Astrocyte (in vitro differentiated cells and primary cell): ENCODE measurements at regions not wholly inside any gene's neighbourhood (a gene's known extent, or its start where the extent isn't known, plus 50 kb on each side); places are given as distances from the start of the nearest gene placed in this dataset.
A peak's percentile ranks its signal among the peaks of the same experiment; 100 is the strongest.

Source experiments
- DNase-seq: peaks from one replicate; pipeline ENCODE4 v3.0.0-alpha.2; 2010; ENCODE audit warnings: low read depth
- FAIRE-seq: peaks from 2 replicates; lab custom pipeline; 2011; peaks lifted over from hg19 to GRCh38; lab: Jason Lieb, UNC
- H2AFZ ChIP-seq: 2 replicates; pipeline ENCODE4 v1.6.0; 2012; ENCODE audit warnings: low read depth, low read length, inconsistent platforms
- H3K27ac ChIP-seq: 2 replicates; pipeline ENCODE4 v1.5.1; 2011; ENCODE audit warnings: low read depth, low read length, inconsistent platforms
- H3K27me3 ChIP-seq: 2 replicates; pipeline ENCODE4 v1.6.0; 2011; ENCODE audit warnings: low read length, inconsistent platforms; ENCODE audit not compliant: insufficient read depth
- H3K36me3 ChIP-seq: 2 replicates; pipeline ENCODE4 v1.5.1; 2011; ENCODE audit warnings: low read length, inconsistent platforms; ENCODE audit not compliant: insufficient read depth
- H3K4me1 ChIP-seq: 2 replicates; pipeline ENCODE4 v1.5.1; 2011; ENCODE audit warnings: low read length, inconsistent platforms; ENCODE audit not compliant: insufficient read depth
- H3K4me2 ChIP-seq: 2 replicates; pipeline ENCODE4 v1.6.0; 2012; ENCODE audit warnings: low read length, inconsistent platforms
- H3K4me3 ChIP-seq: 2 replicates; pipeline ENCODE4 v1.5.1; 2011; ENCODE audit warnings: low read depth, mild to moderate bottlenecking, low read length, inconsistent platforms; ENCODE audit not compliant: insufficient read depth
- H3K79me2 ChIP-seq: 2 replicates; pipeline ENCODE4 v1.6.0; 2012; ENCODE audit warnings: mild to moderate bottlenecking, low read length, inconsistent platforms; ENCODE audit not compliant: insufficient read depth
- H3K9ac ChIP-seq: 2 replicates; pipeline ENCODE4 v1.6.0; 2012; ENCODE audit warnings: mild to moderate bottlenecking, low read length, inconsistent platforms
- H3K9me3 ChIP-seq: 2 replicates; pipeline ENCODE4 v1.5.1; 2012; ENCODE audit warnings: low read depth, mild to moderate bottlenecking, low read length, inconsistent platforms; ENCODE audit not compliant: insufficient read depth
- H4K20me1 ChIP-seq: 2 replicates; pipeline ENCODE4 v1.6.0; 2012; ENCODE audit warnings: low read length, inconsistent platforms; ENCODE audit not compliant: insufficient read depth
- H3K27ac Mint-ChIP-seq: one replicate; pipeline ENCODE4 v1.8.0; 2021; ENCODE audit warnings: mild to moderate bottlenecking, mixed read lengths; ENCODE audit not compliant: unreplicated experiment
- H3K27me3 Mint-ChIP-seq: one replicate; pipeline ENCODE4 v1.8.0; 2021; ENCODE audit warnings: low read depth, mixed read lengths; ENCODE audit not compliant: unreplicated experiment
- H3K36me3 Mint-ChIP-seq: one replicate; pipeline ENCODE4 v1.8.0; 2021; ENCODE audit warnings: low read depth, mixed read lengths; ENCODE audit not compliant: unreplicated experiment
- H3K4me1 Mint-ChIP-seq: one replicate; pipeline ENCODE4 v1.8.0; 2021; ENCODE audit warnings: low read depth, mixed read lengths; ENCODE audit not compliant: unreplicated experiment
- H3K4me3 Mint-ChIP-seq: one replicate; pipeline ENCODE4 v1.8.0; 2021; ENCODE audit warnings: mild to moderate bottlenecking, moderate library complexity, mixed read lengths; ENCODE audit not compliant: unreplicated experiment
- H3K9me3 Mint-ChIP-seq: one replicate; pipeline ENCODE4 v1.8.0; 2021; ENCODE audit warnings: mild to moderate bottlenecking, mixed read lengths; ENCODE audit not compliant: unreplicated experiment
- CTCF ChIP-seq: IDR thresholded peaks from 2 replicates; pipeline ENCODE4 v1.5.1; 2011; ENCODE audit warnings: low read depth, mild to moderate bottlenecking, inconsistent platforms, low read length, moderate library complexity; ENCODE audit not compliant: insufficient read depth
- EZH2 ChIP-seq: IDR thresholded peaks from 2 replicates; pipeline ENCODE4 v1.6.1; 2012; ENCODE audit warnings: mild to moderate bottlenecking, low read length, inconsistent platforms; ENCODE audit not compliant: insufficient read depth

GRCh38 chrX:145532176-145532780 lies 285.0 kb downstream of the SPANXN1 start:
- H3K27me3 ChIP-seq, result no peaks in the 10 kb centered on the region
- Mint-ChIP-seq H3K27me3 (no peaks in the 10 kb centered on the region), H3K4me3 (no peak overlapping the region), H3K9me3 (no peaks in the 10 kb centered on the region), H3K27ac (no peak overlapping the region), H3K4me1 (no peaks in the 10 kb centered on the region), H3K36me3 (no peaks in the 10 kb centered on the region)
- no peak overlapping the region for H3K4me3 ChIP-seq
- no peaks in the 10 kb centered on the region for H3K4me1 ChIP-seq
- H3K36me3 ChIP-seq, result no peaks in the 10 kb centered on the region
- H3K27ac ChIP-seq, result no peak overlapping the region
- no peaks in the 10 kb centered on the region for H3K79me2 ChIP-seq
- no peaks in the 10 kb centered on the region for H4K20me1 ChIP-seq
- no peak overlapping the region for H3K4me2 ChIP-seq
- H3K9ac ChIP-seq, result no peak overlapping the region
- H2AFZ ChIP-seq, result no peak overlapping the region
- H3K9me3 ChIP-seq, result no peaks in the 10 kb centered on the region
- peak; percentile 81 for FAIRE-seq
- TF ChIP-seq EZH2 (no peak), CTCF (no peak)
- DNase-seq, result no peak

DNA sequence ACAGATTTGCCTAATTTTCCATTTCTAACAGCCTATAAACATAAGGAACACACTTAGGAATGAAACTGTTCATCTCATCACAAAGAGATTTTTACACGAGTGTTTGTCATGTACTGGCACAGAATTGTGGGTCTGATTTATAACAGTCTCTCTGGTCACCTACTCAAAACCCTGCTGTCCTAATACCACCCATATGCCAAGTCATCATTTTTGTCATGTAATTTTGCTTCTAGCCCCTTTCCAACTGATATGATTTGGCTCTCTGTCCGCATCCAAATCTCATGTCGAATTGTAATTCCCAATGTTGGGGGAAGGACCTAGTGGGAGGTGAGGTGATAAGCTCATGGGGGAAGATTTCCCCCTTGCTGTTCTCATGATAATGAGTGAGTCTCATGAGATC lies 284.1 kb upstream of the SLITRK2 start:
- no peak for FAIRE-seq
- H3K9me3 Mint-ChIP-seq, result no peaks in the 10 kb centered on the region
- no peaks in the 10 kb centered on the region for H4K20me1 ChIP-seq

More for the DNA sequence above, 284.1 kb upstream of the SLITRK2 start:
- no peak overlapping the region for H2AFZ ChIP-seq
- Mint-ChIP-seq H3K36me3 (no peaks in the 10 kb centered on the region), H3K4me3 (no peak overlapping the region), H3K4me1 (no peaks in the 10 kb centered on the region), H3K27me3 (no peaks in the 10 kb centered on the region), H3K27ac (no peak overlapping the region)
- no peaks in the 10 kb centered on the region for H3K27me3 ChIP-seq
- H3K9ac ChIP-seq, result no peak overlapping the region
- H3K79me2 ChIP-seq, result no peaks in the 10 kb centered on the region
- no peak for DNase-seq
- no peaks in the 10 kb centered on the region for H3K4me1 ChIP-seq
- no peak overlapping the region for H3K27ac ChIP-seq
- H3K4me2 ChIP-seq, result no peak overlapping the region
- no peaks in the 10 kb centered on the region for H3K36me3 ChIP-seq
- H3K4me3 ChIP-seq, result no peak overlapping the region
- H3K9me3 ChIP-seq, result no peaks in the 10 kb centered on the region
- no peak for TF ChIP-seq CTCF
- TF ChIP-seq EZH2, result no peak
